DND-41 (cell line): ENCODE measurements at regions not wholly inside any gene's neighbourhood (a gene's known extent, or its start where the extent isn't known, plus 50 kb on each side); places are given as distances from the start of the nearest gene placed in this dataset.

Experiments used
- EZH2 ChIP-seq: IDR thresholded peaks from 3 replicates; pipeline ENCODE4 v1.6.1; 2012; ENCODE audit warnings: borderline replicate concordance, low read depth, mild to moderate bottlenecking, moderate library complexity, low read length, inconsistent platforms; ENCODE audit not compliant: severe bottlenecking
- TF ChIP-seq, protein P1 (sequence below): IDR thresholded peaks from 2 replicates; pipeline ENCODE4 v1.5.1; 2012; ENCODE audit warnings: borderline replicate concordance, low read length, moderate library complexity, mild to moderate bottlenecking; ENCODE audit not compliant: poor library complexity, severe bottlenecking; ENCODE audit errors: extremely low read depth

DNA sequence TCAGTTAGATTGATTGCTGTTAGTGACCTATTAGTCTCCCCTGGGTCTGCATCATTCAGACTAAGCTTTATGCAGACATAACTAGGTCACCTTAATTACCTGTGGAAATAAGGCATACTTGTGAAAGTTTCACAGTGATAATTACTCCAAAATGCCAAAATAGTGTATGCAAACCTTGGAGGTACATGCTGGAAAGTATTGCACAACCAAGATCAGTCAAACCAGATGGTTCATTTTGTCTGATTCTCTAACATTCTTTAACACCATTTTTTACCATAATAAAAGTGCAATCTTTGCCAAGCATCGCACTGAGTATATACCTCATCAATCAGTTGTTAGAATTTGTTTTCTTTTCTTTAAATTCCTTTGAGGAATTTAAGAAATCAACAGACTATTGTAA, 186.3 kb upstream of the TMEFF2 start:
- TF ChIP-seq, protein P1, sequence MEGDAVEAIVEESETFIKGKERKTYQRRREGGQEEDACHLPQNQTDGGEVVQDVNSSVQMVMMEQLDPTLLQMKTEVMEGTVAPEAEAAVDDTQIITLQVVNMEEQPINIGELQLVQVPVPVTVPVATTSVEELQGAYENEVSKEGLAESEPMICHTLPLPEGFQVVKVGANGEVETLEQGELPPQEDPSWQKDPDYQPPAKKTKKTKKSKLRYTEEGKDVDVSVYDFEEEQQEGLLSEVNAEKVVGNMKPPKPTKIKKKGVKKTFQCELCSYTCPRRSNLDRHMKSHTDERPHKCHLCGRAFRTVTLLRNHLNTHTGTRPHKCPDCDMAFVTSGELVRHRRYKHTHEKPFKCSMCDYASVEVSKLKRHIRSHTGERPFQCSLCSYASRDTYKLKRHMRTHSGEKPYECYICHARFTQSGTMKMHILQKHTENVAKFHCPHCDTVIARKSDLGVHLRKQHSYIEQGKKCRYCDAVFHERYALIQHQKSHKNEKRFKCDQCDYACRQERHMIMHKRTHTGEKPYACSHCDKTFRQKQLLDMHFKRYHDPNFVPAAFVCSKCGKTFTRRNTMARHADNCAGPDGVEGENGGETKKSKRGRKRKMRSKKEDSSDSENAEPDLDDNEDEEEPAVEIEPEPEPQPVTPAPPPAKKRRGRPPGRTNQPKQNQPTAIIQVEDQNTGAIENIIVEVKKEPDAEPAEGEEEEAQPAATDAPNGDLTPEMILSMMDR = no peak
- TF ChIP-seq EZH2 = no peak
